NCI-H187 (cell line): ENCODE measurements at regions not wholly inside any gene's neighbourhood (a gene's known extent, or its start where the extent isn't known, plus 50 kb on each side); places are given as distances from the start of the nearest gene placed in this dataset.

Experiments used
- DNase-seq, 2 experiments: peaks; one replicate each; lab custom pipeline; 2025; lab: John Stamatoyannopoulos, UW

DNA sequence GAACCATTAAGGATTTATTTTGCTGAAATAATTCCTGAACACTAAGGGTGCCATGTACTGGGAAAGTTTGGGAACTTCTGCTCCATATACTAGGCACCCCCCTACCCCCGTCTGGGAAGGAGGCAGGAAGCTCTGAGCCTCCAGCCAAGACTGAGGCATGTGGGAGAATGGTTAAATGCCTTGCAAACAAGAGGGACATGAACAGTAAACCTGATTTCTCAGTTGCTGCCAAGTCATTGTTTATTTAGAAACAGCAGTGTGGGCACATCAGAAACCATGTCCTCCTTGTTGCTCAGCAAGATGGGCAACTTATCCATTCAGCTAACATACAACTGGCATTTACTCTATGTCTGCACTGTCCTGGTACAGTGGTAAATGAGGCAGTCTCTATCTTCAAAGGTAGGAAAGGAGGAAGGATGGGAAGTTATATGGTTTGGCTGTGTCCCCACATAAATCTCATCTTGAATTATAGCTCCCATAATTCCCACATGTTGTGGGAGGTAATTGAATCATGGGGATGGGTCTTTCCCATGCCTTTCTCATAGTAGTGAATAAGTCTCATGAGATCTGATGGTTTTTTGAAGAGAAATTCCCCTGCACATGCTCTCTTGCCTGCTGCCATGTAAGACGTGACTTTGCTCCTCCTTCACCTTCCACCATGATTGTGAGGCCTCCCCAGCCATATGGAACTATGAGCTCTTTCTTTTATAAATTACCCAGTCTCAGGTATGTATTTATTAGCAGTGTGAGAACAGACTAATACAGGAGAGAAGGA is 459.1 kb downstream of the MIAT start:
- no peak for DNase-seq

GRCh38 chr22:27120036-27120435 is 462.6 kb downstream of the MIAT start:
- DNase-seq, result no peak

DNA sequence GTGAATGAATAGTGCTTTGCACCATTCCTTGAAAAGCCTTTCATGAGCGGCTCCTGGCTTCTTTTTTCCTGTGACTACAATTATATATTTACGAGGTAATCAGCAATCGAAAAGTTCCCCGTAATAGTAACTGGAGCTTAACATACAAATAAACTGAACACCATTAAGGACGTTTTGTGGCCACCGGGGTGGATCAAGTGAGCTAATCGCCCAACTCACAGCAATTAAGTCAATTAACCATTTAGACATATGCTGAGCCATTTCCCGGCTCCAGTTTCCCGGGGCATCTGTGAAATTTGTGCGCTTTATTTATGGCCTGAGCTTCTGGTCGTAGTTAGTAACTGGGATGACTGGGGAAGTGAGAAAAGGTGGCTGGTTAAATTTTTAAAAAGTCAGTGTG is 465.2 kb downstream of the MIAT start:
- no peak for DNase-seq

- DNase-seq, result no peak
These were observed 466.5 kb downstream of the MIAT start for GRCh38 chr22:27123880-27124279.

GRCh38 chr22:27124351-27124966 is 467.1 kb downstream of the MIAT start:
- DNase-seq, result no peak

DNA sequence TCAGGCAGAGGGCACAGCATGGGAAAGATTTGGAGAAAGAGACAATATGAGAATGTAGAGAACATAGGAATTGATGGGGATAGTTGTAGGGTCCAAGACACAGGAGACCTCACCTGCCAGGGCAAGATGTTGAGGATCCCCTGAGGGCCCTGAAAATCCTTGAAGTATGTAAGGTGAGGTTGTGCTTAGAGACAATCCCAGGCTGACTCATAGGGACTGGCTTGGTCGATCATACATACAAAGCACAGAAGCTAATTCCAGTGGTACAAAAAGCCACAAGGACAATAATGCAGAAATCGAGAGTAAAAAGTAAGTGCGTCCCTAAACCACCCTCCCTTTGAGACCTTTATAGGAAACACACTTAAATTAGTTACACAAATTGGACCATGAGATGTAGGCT is 468.2 kb downstream of the MIAT start:
- DNase-seq, result no peak

- DNase-seq, result no peak
These were observed 470.5 kb downstream of the MIAT start for GRCh38 chr22:27127911-27128310.

GRCh38 chr22:27128461-27129085 is 471.2 kb downstream of the MIAT start:
- DNase-seq, result no peak

- no peak for DNase-seq
These were observed 471.9 kb downstream of the MIAT start for GRCh38 chr22:27129266-27129665.

DNA sequence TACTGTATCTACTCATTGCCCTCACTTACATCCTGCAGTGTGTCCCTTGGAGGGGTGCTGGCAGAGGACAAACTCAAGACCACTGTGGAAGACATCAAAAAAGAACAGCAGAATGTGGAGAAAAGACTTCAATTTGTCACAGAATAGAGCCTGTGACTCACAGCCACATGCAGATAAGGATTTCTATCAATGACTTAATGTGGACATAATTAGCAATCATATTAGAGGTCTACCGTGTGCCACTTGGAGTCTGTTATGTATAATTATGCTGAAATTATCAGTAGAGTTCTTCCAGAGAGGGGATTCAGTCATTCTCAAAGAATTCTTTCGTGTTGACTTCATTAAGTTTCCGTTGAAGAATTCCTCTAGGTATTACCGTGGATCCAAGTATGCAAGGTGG is 473.5 kb downstream of the MIAT start:
- no peak for DNase-seq

GRCh38 chr22:27131346-27131745 is 474.0 kb downstream of the MIAT start:
- no peak for DNase-seq

- DNase-seq, result no peak
These were observed 475.0 kb downstream of the MIAT start for GRCh38 chr22:27132400-27132799.

DNA sequence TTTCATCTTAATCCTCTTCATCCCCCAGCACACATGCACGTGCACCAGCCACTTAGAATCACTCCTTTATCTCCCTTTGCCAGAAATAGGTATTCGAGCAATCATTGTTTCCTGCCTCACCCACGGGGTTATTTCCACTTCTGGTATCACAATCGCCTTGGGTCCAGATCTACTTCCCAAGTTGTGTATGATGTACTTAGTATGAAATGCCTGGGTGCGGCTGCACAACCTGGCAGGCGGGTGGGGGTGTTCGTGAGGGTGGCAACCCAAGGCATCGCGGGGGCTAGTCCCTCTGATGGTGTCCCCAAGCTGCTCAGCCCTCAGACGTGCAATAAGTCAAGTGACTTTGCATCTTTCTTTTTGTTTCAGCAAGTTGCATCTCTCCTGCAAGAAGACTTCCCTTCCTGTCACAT is 475.6 kb downstream of the MIAT start:
- no peak for DNase-seq

- DNase-seq, result no peak
These were observed 476.4 kb downstream of the MIAT start for GRCh38 chr22:27133681-27134314.

- DNase-seq, result no peak
These were observed 476.9 kb downstream of the MIAT start for GRCh38 chr22:27134315-27134701.

GRCh38 chr22:27135031-27135981 is 477.9 kb downstream of the MIAT start:
- DNase-seq, result no peak

DNA sequence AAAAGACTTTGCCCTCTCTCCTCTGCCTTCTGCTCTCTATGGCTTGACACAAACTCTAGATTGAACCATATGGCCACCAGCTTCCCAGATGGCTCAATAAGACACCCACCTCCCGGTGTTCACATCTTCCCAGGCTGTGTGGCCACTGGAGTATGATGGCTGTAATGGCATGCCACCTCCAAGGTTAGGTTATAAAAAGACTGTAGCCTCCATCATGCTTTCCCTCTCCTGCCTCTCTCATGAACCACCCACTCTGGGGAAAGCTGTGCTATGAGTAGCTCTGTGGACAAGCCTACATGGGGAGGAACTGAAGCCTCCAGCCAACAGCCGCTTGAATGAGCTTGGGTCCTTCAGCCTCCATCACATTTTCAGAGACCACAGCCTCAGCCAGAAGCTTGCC is 479.2 kb downstream of the MIAT start:
- no peak for DNase-seq

- no peak for DNase-seq
These were observed 480.5 kb downstream of the MIAT start for GRCh38 chr22:27137871-27138337.

DNA sequence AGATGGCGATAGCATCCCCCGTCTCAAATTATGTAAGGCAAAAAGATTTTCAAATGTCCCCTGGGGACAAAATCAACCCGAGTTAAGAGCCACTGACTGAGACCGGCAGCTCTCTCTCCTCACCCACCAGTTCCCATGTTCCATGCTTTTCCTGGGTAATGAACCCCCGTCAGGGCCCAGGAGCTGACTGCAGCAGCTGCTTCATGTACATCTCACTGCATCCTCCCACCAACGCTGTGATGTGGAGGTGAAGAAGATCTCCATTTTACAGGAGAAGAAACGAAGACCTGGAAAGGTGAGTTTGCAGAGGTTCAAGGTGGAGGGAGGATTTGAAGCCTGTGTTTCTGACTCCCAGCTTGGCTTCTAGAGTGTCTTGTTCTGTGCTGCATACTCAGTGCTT is 481.1 kb downstream of the MIAT start:
- DNase-seq, result no peak

GRCh38 chr22:27139935-27140511 is 482.6 kb downstream of the MIAT start:
- no peak for DNase-seq

DNA sequence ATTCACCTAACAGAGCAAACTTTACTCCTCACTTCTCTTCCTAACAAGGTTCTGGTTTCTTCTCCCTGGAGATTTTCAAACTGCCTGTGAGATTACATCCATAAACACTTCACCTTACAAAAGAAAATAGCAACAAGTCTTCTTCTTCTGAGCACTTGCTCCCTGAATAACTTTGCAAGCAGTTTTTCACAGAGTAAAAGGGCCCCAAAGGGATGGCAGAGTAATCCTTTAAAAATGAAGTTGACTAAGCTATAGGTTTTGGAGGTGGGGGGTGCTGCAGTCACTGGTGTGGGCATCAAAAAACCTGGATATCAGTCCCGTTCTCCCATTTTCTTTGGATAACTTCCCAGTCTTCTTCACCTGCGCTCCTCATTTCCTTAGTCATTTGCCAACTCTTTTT is 484.9 kb downstream of the MIAT start:
- no peak for DNase-seq
